CD4-positive, alpha-beta T cell treated with Interferon gamma for 1 hour (primary cell): ENCODE measurements at regions not wholly inside any gene's neighbourhood (a gene's known extent, or its start where the extent isn't known, plus 50 kb on each side); places are given as distances from the start of the nearest gene placed in this dataset.
"Not testable (repeated sequence)": the region's sequence is repeated elsewhere in the genome, so short reads cannot be mapped to it uniquely, and the experiment has no call there.

Source experiments
- DNase-seq: peaks from one replicate; pipeline ENCODE4 v3.0.0-alpha.2; 2020

- not testable (repeated sequence) for DNase-seq
Measured at GRCh38 chr15:30760633-30761032, 134.7 kb downstream of the ARHGAP11B start.

GRCh38 chr15:30761365-30761764 is 135.4 kb downstream of the ARHGAP11B start:
- DNase-seq: not testable (repeated sequence)

GRCh38 chr15:30769390-30770124 is 134.2 kb upstream of the FAN1 start:
- not testable (repeated sequence) for DNase-seq

- DNase-seq: no peak
Measured at GRCh38 chr15:30770759-30771158, 133.0 kb upstream of the FAN1 start.

- DNase-seq: no peak
Measured at GRCh38 chr15:30783019-30783418, 120.7 kb upstream of the FAN1 start.

- DNase-seq: no peak
Measured at GRCh38 chr15:30788595-30788994, 115.1 kb upstream of the FAN1 start.

- no peak for DNase-seq
Measured at GRCh38 chr15:30791239-30792175, 112.2 kb upstream of the FAN1 start.

GRCh38 chr15:30792843-30793242 is 110.9 kb upstream of the FAN1 start:
- not testable (repeated sequence) for DNase-seq

GRCh38 chr15:30794388-30794787 is 109.3 kb upstream of the FAN1 start:
- no peak for DNase-seq

GRCh38 chr15:30799565-30799964 is 104.2 kb upstream of the FAN1 start:
- DNase-seq: not testable (repeated sequence)

GRCh38 chr15:30801140-30801895 is 102.4 kb upstream of the FAN1 start:
- not testable (repeated sequence) for DNase-seq

- not testable (repeated sequence) for DNase-seq
Measured at GRCh38 chr15:30802001-30802400, 101.7 kb upstream of the FAN1 start.

- not testable (repeated sequence) for DNase-seq
Measured at GRCh38 chr15:30803703-30804102, 100.0 kb upstream of the FAN1 start.

- DNase-seq: no peak
Measured at GRCh38 chr15:30816430-30816829, 87.3 kb upstream of the FAN1 start.

GRCh38 chr15:30823068-30823813 is 80.5 kb upstream of the FAN1 start:
- not testable (repeated sequence) for DNase-seq

GRCh38 chr15:30824518-30825195 is 79.1 kb upstream of the FAN1 start:
- no peak for DNase-seq

- no peak for DNase-seq
Measured at GRCh38 chr15:30827625-30828303, 76.0 kb upstream of the FAN1 start.

GRCh38 chr15:30828304-30828639 is 75.4 kb upstream of the FAN1 start:
- not testable (repeated sequence) for DNase-seq

- no peak for DNase-seq
Measured at GRCh38 chr15:30830961-30831360, 72.8 kb upstream of the FAN1 start.

GRCh38 chr15:30833379-30833778 is 70.3 kb upstream of the FAN1 start:
- DNase-seq: not testable (repeated sequence)

- not testable (repeated sequence) for DNase-seq
Measured at GRCh38 chr15:30841639-30842038, 62.1 kb upstream of the FAN1 start.
